HepG2 (cell line): ENCODE measurements at regions not wholly inside any gene's neighbourhood (a gene's known extent, or its start where the extent isn't known, plus 50 kb on each side); places are given as distances from the start of the nearest gene placed in this dataset.
A peak's percentile ranks its signal among the peaks of the same experiment; 100 is the strongest.

ENCODE experiments used
- ATAC-seq: fragments of 200-7000 bp; cut with Tn5 transposase; 3 replicates; pipeline ENCODE4 v1.9.1; 2020; ENCODE audit warnings: mild to moderate bottlenecking, moderate library complexity
- BruUV-seq: library from RNA; stranded (reverse); fragments of 400-500 nt; replicated peaks from 2 replicates; lab custom pipeline; 2021; lab: Mats Ljungman, UMichigan
- CTCF ChIA-PET: fragments of 300-600 bp; formaldehyde crosslinking; extraction: SDS; loops from one replicate; lab custom pipeline; 2021; ENCODE audit warnings: low total read pairs, inconsistent platforms, low intra/inter-chr PET ratio; lab: Yijun Ruan, JAX
- POLR2A ChIA-PET: fragments of 350-600 bp; sonication (Branson Sonifier 250); formaldehyde crosslinking; loops from one replicate; lab custom pipeline; 2020; ENCODE audit warnings: antibody characterized with exemption, inconsistent platforms; lab: Yijun Ruan, JAX
- DNase-seq: peaks from one replicate; pipeline ENCODE4 v3.0.0-alpha.2; 2015; ENCODE audit warnings: low spot score
- FAIRE-seq: peaks from 3 replicates; lab custom pipeline; 2011; peaks lifted over from hg19 to GRCh38; lab: Jason Lieb, UNC
- H2AFZ ChIP-seq: one replicate; pipeline ENCODE4 v1.6.1; 2011; ENCODE audit warnings: low read length, inconsistent platforms
- H3K27ac ChIP-seq: fragments of 300-600 bp; 3 replicates; pipeline ENCODE4 v1.8.0; 2011; ENCODE audit warnings: mixed run types, mild to moderate bottlenecking, mixed read lengths, low read length, inconsistent platforms; ENCODE audit not compliant: insufficient read depth; ENCODE audit errors: extremely low read length
- H3K27me3 ChIP-seq, 2 experiments: fragments of 200-600 bp in 1 of 2; 2 replicates in 1 of 2; 3 replicates in 1 of 2; pipeline versions ENCODE4 v1.6.0 to v1.8.0; 2011; ENCODE audit warnings: low read length in 2 of 2, mild to moderate bottlenecking in 2 of 2, moderate library complexity in 2 of 2, inconsistent platforms in 1 of 2; ENCODE audit not compliant: insufficient read depth in 2 of 2, control insufficient read depth in 1 of 2
- H3K36me3 ChIP-seq, 2 experiments: fragments of 200-600 bp in 1 of 2; replicated peaks in 1 of 2; 2 replicates in 1 of 2; 3 replicates in 1 of 2; pipeline versions ENCODE4 v1.5.1 to v1.8.0; 2011; ENCODE audit warnings: low read length in 2 of 2, inconsistent platforms in 1 of 2; ENCODE audit not compliant: insufficient read depth in 2 of 2, control insufficient read depth in 1 of 2
- H3K4me1 ChIP-seq: 2 replicates; pipeline ENCODE4 v1.5.1; 2012; ENCODE audit warnings: low read length, inconsistent platforms; ENCODE audit not compliant: insufficient read depth
- H3K4me2 ChIP-seq: 2 replicates; pipeline ENCODE4 v1.6.0; 2011; ENCODE audit warnings: low read depth, low read length, inconsistent platforms
- H3K4me3 ChIP-seq, 3 experiments: fragments of 200-600 bp in 1 of 3; sonication (generic), shearing (Covaris generic) in 1 of 3; replicated peaks in 1 of 3; 2 replicates each; pipeline ENCODE4 v1.5.1; 2011 to 2016; ENCODE audit warnings: low read length in 3 of 3, inconsistent platforms in 2 of 3, low read depth in 2 of 3, mild to moderate bottlenecking in 2 of 3, control low read depth in 1 of 3, mixed read lengths in 1 of 3; ENCODE audit not compliant: insufficient read depth in 1 of 3
- H3K79me2 ChIP-seq: one replicate; pipeline ENCODE4 v1.6.1; 2011; ENCODE audit warnings: low read length, inconsistent platforms; ENCODE audit not compliant: insufficient read depth
- H3K9ac ChIP-seq: 2 replicates; pipeline ENCODE4 v1.6.0; 2011; ENCODE audit warnings: mild to moderate bottlenecking, low read depth, low read length, inconsistent platforms; ENCODE audit not compliant: insufficient read depth
- H3K9me3 ChIP-seq: 2 replicates; pipeline ENCODE4 v1.5.1; 2012; ENCODE audit warnings: mild to moderate bottlenecking, low read length
- H4K20me1 ChIP-seq: 2 replicates; pipeline ENCODE4 v1.6.0; 2011; ENCODE audit warnings: inconsistent platforms, mild to moderate bottlenecking, low read length, moderate library complexity; ENCODE audit not compliant: insufficient read depth
- E2F2 ChIP-seq: sonication (generic); formaldehyde crosslinking; IDR thresholded peaks from 2 replicates; pipeline ENCODE4 v1.4.0; 2020; ENCODE audit warnings: missing genetic modification reagents, borderline replicate concordance
- MAFK ChIP-seq, 2 experiments: IDR thresholded peaks in 1 of 2; conservative IDR thresholded peaks in 1 of 2; 2 replicates each; pipeline ENCODE4 v1.6.1; 2011; ENCODE audit warnings: improper control_type of control experiment in 2 of 2, low read length in 2 of 2
- ZNF687 ChIP-seq: sonication (generic); formaldehyde crosslinking; IDR thresholded peaks from 2 replicates; pipeline ENCODE4 v1.5.1; 2020; ENCODE audit warnings: mild to moderate bottlenecking, missing genetic modification reagents, moderate library complexity
- WGBS: methylation state at CpG from one replicate; pipeline ENCODE4 v1.1.6; 2017; ENCODE audit warnings: low lambda C conversion rate; 5-methylcytosine and 5-hydroxymethylcytosine counted together
- in situ Hi-C: cut with HindIII; loops from 2 replicates; pipeline ENCODE4 v1.10.0; 2017; ENCODE audit warnings: low pct_unique_long_range_greater_than_20kb; ENCODE audit not compliant: extremely low pct_ligation_motif_present
- intact Hi-C: fragments of 100-400 bp; cut with micrococcal nuclease; formaldehyde crosslinking; loops from one replicate; pipeline ENCODE4 v1.10.0; 2022; ENCODE audit not compliant: unreplicated experiment

- in situ Hi-C loops = no loop called here
- BruUV-seq = no TSS peak
These were observed 277.1 kb downstream of the ANKRD50 start for GRCh38 chr4:124435274-124435950.

GRCh38 chr4:124437853-124438495 lies 274.6 kb downstream of the ANKRD50 start:
- Histone ChIP-seq H3K4me1 (no peaks in the 10 kb centered on the region), H2AFZ (no peak overlapping the region), H3K27ac (no peak overlapping the region), H3K79me2 (no peaks in the 10 kb centered on the region), H3K9ac (no peak overlapping the region), H3K27me3 (no peaks in the 10 kb centered on the region), H3K36me3 (no peaks in the 10 kb centered on the region), H3K4me2 (no peak overlapping the region), H4K20me1 (no peaks in the 10 kb centered on the region), H3K9me3 (no peaks in the 10 kb centered on the region), H3K4me3 (no peak overlapping the region)
- POLR2A ChIA-PET = no interaction called here
- CTCF ChIA-PET = no interaction called here
- DNase-seq (no peak), FAIRE-seq (no peak), ATAC-seq (no peak)
- intact Hi-C loops (no loop called here), in situ Hi-C loops (no loop called here)
- no TSS peak for BruUV-seq
- no peak for TF ChIP-seq ZNF687
- TF ChIP-seq MAFK (conservative IDR thresholded peaks at IDR 0.05 in 1 of 2, IDR thresholded peaks at IDR 0.05 in 1 of 2; ENCODE audit: low read length in 2 of 2) = peak in 1 of 2 experiments; percentile 25; a peak in 1 of 4 replicates
- TF ChIP-seq, all 625 proteins: peak for 1

More at GRCh38 chr4:124435274-124435950, 277.1 kb downstream of the ANKRD50 start:
- WGBS = 0% methylated on average over 2 of the region's 2 CpGs
- Histone ChIP-seq H3K4me3 (no peak overlapping the region), H3K4me2 (no peak overlapping the region), H3K27me3 (no peaks in the 10 kb centered on the region), H4K20me1 (no peaks in the 10 kb centered on the region), H3K9me3 (no peaks in the 10 kb centered on the region), H2AFZ (no peak overlapping the region), H3K4me1 (no peaks in the 10 kb centered on the region), H3K36me3 (no peaks in the 10 kb centered on the region), H3K79me2 (no peaks in the 10 kb centered on the region), H3K27ac (no peak overlapping the region), H3K9ac (no peak overlapping the region)
- ATAC-seq (no peak), FAIRE-seq (no peak), DNase-seq (no peak)
- intact Hi-C loops = no loop called here
- POLR2A ChIA-PET = no interaction called here
- TF ChIP-seq E2F2 (CRISPR knock-in tag) = no peak
- CTCF ChIA-PET = no interaction called here
